NCI-H2029 (cell line): ENCODE measurements at regions not wholly inside any gene's neighbourhood (a gene's known extent, or its start where the extent isn't known, plus 50 kb on each side); places are given as distances from the start of the nearest gene placed in this dataset.
"Not testable (repeated sequence)": the region's sequence is repeated elsewhere in the genome, so short reads cannot be mapped to it uniquely, and the experiment has no call there.

Source experiments
- DNase-seq: peaks from one replicate; lab custom pipeline; 2025; lab: John Stamatoyannopoulos, UW

GRCh38 chr9:27673641-27674040 is 100.4 kb upstream of the C9orf72 start:
- DNase-seq = no peak

DNA sequence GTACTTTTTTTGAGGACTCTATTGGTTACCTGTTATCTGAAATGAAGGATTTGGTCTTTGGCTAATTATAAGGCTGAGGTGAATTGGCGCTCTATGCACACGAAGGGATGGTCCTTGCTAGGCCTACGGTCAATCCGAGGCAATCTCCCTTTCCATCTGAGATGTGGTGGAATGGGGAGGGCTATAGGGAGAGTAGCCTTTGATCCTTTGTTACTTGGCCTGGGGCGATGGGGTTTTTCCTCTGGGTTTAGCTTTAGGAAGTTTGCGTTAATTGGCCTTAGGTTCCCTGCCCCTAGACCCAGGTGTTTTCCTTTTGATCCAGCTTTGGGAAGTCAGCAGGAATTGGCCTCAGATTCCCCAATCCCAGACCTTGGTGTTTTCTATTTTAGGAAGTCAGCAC is 102.1 kb upstream of the C9orf72 start:
- no peak for DNase-seq

GRCh38 chr9:27676827-27677226 is 103.5 kb upstream of the C9orf72 start:
- DNase-seq = no peak

GRCh38 chr9:27679338-27679737 is 106.1 kb upstream of the C9orf72 start:
- DNase-seq = no peak

DNA sequence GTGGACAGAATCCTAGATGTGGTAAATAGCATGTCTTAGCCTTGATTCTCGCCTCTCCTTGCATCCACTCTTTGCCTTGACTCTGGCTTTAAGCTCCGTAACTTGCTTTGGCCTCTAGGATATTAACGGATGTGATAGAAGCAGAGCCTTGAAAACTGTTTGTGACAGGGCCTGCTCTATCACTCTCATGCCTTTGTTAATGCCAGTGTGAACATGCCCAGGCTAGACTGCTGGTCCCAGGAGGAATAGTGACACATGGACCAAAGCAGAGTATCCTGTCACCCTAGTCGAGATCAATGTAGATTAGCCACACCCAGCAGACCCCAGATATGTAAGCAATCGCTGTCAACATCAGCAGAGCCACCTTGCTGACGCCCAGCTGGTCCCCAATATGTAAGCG is 109.9 kb upstream of the C9orf72 start:
- no peak for DNase-seq

- no peak for DNase-seq
These were observed 115.7 kb upstream of the C9orf72 start for GRCh38 chr9:27688954-27689353.

- not testable (repeated sequence) for DNase-seq
These were observed 117.5 kb upstream of the C9orf72 start for GRCh38 chr9:27690816-27691215.

DNA sequence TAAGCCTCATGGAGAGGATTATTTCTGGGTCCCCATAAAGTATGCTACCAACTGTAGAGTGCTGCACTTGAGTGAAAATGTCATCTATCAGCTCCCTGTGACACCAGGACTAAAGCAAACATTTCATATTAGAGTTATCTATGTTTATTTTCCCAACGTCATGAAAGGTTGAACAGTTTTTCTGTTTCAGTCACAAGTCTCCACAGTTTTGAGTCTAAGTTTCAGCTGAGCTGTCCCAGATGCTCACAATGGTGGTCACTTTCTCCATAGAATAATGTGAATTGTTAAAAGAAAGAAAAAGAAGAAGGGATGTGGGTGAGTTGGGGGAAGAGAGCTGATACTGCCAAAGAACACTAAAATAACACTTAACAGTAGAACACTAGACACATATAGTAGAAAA is 126.3 kb upstream of the C9orf72 start:
- no peak for DNase-seq

DNA sequence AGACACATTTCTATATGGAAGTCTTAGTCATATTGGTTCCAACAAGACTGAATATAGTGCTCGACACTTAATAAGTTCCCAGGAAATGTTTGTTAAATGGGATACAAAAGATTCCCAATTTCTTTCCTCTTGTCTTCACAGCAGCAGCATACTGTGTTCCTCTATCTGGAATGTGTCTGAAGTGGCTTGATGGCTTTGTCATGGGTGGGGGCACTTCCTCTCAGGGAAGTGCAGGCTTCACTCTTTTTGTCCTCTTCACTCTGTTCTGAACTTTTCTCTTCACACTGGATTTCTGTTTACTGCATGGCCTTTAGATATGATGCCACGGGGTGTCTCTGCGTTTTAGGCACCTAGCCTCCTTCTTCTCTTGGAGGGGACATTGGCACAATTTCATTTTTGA is 127.7 kb upstream of the C9orf72 start:
- DNase-seq = no peak

DNA sequence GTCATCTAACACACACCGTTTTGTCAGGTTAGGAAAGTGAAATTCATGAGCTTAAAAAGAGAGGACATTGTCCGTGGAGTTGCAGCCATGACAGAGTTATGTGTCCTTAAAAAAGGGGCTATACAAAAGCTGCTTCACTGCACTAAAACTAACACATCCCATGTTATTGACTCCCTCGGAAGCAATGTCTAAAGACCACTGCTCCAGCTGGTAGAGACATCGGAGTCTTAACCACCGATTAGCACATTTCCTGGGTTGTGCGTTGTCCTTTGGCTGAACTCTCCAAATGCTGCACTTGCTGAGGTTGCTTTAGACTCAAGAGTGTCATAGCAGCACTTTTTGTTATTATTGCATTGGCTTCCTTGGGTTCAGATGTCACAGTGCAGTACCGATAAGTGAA is 128.3 kb upstream of the C9orf72 start:
- no peak for DNase-seq

DNA sequence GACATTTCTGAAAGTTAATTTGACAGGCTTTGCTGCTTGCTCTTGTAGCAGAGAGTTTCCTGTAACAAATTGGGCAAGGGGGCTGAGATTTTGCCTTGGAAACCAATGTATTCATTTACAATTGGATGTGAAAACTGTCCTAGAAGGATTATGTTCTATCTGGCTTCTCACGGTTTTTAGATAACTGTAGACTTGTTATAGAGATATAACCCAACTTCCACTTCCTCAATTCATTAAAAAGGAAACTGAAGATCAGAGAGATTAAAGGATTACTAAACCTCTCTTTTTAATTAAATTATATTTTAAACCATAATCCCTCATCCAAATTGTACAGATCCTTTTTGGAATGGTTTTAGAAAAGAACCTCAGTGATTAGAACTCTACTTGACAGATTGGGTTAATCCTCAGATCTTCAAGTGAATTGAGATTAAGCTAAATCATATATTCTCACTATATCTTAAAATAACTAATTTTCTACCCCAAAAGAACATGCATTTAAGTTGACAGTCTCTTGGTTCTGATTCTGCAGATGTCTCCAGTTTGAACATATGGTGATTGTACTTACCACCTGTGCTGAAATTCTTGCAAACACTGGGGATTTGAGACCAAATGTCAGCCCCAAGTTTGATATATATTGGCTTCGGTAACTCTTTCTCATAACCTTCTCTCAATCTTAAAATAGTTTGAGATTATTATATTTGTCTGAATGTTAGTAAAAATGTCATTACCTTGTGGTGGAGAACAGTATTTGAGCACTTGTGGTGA is 130.1 kb upstream of the C9orf72 start:
- no peak for DNase-seq

DNA sequence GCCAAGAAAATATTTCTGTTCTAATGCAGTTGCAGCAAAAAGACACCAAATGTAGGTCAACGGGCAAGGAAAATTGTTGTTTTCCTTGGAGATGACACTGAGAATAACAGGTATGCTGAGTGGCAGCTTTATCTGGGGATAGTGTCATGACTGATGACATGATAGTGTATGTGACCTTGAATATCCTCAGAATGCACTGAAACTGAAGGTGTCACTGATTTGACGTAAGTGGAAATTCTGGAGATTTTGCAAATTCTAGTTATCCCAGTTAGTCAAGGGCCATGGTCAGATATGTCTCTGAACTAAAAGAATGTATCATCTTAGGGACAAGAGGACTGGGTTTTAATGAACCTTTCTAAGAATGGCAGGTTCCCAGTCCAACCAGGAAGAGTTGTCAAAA is 138.0 kb upstream of the C9orf72 start:
- DNase-seq = no peak

GRCh38 chr9:27712806-27713205 is 139.5 kb upstream of the C9orf72 start:
- no peak for DNase-seq

- no peak for DNase-seq
These were observed 141.1 kb upstream of the C9orf72 start for GRCh38 chr9:27714388-27714787.

DNA sequence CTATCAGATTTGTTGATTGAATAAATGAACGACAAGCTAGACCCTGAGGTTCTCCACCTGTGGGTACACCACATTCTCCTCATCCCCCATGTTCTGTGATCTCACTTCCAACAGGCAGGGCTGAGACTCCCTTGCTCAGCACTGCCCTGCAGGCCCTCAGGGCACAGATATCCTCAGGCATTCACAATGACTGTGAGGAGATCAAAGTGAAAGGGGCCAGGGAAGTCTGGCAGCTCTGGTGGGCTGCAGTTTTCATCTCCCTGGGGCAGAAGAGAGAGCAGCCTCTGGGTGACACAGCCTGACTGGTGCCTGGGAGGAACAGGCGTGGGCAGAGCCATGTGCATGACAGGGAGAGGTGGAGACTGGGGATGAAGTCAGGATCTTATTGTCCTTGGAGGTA is 142.4 kb upstream of the C9orf72 start:
- DNase-seq = no peak

DNA sequence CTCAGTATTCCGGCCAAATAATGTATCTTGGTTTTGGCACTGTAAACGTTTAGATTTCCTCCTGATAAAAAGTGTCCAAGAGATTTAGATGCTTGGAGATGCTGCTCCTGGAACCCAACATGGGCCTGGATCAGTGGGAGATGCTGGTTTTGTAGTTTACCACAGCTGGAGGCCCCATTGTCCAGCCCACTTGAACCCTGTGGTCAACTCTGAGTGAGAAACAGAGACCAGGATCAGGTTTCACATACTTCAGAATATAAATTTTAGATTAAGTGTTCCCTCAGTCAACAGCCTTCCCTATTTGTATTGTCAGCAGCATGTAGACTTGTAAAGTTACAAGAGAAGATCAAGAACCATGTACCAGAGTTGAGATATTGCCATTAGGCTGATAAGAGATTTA is 144.7 kb upstream of the C9orf72 start:
- no peak for DNase-seq

DNA sequence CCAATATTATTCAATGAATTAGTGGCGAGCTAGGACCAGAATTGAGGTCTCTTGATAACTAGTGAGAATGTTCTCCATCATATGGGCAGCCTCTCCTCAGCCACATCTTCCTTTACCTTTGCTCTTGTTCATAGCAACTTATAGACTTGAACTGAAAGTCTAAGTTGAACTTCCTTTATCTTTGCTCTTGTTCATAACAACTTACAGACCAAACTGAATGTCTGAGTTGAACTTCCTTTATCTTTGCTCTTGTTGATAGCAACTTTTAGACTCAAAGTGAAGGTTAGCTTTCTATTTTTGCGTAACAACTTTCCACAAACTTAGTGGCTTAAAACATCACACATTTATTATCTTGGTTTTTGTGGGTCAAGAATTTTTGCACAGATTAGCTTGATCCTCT is 146.4 kb upstream of the C9orf72 start:
- no peak for DNase-seq

- DNase-seq = no peak
These were observed 149.6 kb upstream of the C9orf72 start for GRCh38 chr9:27722866-27723265.

- peak; percentile 57 for DNase-seq
These were observed 153.2 kb upstream of the C9orf72 start for GRCh38 chr9:27726244-27727081.

GRCh38 chr9:27732494-27732893 is 159.2 kb upstream of the C9orf72 start:
- DNase-seq = no peak

GRCh38 chr9:27743490-27743889 is 170.2 kb upstream of the C9orf72 start:
- DNase-seq = no peak

GRCh38 chr9:27747450-27747849 is 174.2 kb upstream of the C9orf72 start:
- no peak for DNase-seq

GRCh38 chr9:27749838-27750237 is 176.6 kb upstream of the C9orf72 start:
- no peak for DNase-seq

DNA sequence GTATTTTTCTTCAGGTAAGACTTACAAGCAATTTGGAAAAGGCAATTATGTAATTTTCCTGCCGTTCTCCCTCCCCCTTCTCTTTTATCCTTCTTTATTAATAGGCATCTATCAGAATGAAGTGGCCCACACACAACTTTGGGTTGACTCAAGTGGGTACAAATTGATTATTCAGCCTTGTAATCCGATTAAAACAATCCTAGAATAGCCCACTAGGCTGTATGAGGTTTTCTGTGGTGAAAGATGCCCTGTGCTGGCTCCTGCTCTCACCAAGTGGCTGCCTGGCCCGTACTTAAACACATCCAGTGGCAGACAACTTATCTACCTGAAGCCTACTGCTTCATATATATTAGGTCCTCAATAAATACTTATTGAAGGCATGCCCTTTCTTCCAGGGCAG is 177.3 kb upstream of the C9orf72 start:
- no peak for DNase-seq
